ENCODE measurements at regions not wholly inside any gene's neighbourhood (a gene's known extent, or its start where the extent isn't known, plus 50 kb on each side); places are given as distances from the start of the nearest gene placed in this dataset.

DNA sequence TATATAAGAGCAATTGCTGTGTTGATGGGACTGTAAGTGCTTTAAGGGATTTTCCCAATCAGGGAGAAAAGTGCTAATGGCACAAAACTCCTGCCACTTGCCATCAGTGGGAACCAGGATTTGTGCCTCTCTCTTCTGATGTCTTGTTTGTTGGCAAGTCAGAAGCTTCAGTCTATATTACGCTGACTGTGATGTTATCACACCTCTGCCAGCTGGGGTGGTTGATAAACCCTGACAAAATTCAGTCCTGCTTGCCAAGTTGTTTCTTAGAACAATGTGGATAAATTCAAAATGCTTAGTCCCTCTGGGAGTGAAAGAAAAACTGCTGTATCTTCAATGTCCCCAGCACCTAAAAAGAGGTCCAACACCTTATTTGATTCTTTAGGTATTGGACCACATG lies 161.4 kb upstream of the FBXL7 start:
- CTCF ChIA-PET = no interaction called here
- Mint-ChIP-seq H3K36me3 (no peaks in the 10 kb centered on the region), H3K27ac (no peak overlapping the region), H3K9me3 (peaks cover 15% of the 10 kb centered on the region), H3K4me3 (no peak overlapping the region), H3K4me1 (no peaks in the 10 kb centered on the region), H3K27me3 (no peaks in the 10 kb centered on the region)
- no peak for DNase-seq

DNA sequence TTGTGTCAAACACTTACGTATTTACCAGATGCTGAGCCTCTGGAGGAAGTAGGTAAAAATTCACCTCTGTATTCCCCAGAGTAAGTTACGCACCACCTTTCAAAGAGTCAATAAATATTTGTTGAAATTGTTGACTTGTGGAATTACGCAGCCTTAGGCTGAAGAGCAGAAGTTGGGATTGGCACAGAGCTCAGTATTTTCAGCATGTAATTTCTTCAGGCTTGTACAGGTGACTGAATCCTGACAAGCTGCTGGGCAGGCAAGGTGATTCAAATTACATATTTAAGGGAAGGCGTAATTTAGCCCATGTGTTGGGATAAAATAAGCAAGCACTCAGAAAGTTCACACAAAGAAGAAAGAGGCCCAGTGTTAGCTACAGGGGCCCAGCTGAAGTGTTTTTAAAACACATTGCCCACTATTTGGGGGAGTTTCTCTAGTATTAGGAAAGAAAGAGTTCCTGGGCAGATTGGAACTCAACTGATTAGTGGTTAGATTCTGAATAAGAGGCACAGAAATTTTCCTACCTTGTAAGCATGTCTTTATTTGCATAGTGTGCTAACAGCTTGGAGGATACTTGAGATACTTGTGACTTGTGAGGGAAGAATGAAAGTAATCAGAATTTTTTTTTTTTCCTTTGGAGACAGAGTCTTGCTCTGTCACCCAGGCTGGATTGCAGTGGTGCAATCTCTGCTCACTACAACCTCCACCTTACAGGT lies 165.3 kb upstream of the FBXL7 start:
- H3K4me1 Mint-ChIP-seq = no peaks in the 10 kb centered on the region
- no peak for DNase-seq
- H3K4me3 Mint-ChIP-seq = no peak overlapping the region
- no peaks in the 10 kb centered on the region for H3K36me3 Mint-ChIP-seq
- H3K9me3 Mint-ChIP-seq = peaks cover 13% of the 10 kb centered on the region
- H3K27ac Mint-ChIP-seq = no peak overlapping the region
- H3K27me3 Mint-ChIP-seq = no peaks in the 10 kb centered on the region
- CTCF ChIA-PET = no interaction called here

DNA sequence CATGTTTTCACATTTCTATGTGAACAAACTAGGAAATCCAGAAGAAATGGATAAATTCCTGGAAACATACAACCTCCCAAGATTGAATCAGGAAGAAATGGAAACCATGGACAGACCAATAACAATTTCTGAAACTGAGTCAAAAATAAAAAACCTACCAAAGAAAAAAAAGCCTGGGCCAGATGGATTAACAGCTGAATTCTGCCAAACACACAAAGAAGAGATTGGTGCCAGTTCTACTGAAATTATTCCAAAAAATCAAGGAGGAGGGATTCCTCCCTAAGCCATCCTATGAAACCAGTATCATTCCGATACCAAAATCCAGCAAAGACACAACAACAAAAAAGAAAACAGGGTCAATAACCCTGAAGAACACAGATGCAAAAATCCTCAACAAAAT lies 166.9 kb upstream of the FBXL7 start:
- H3K9me3 Mint-ChIP-seq = peaks cover 13% of the 10 kb centered on the region
- CTCF ChIA-PET = no interaction called here
- H3K27ac Mint-ChIP-seq = no peak overlapping the region
- no peaks in the 10 kb centered on the region for H3K27me3 Mint-ChIP-seq
- no peaks in the 10 kb centered on the region for H3K36me3 Mint-ChIP-seq
- no peaks in the 10 kb centered on the region for H3K4me1 Mint-ChIP-seq
- H3K4me3 Mint-ChIP-seq = no peak overlapping the region
- DNase-seq = no peak

DNA sequence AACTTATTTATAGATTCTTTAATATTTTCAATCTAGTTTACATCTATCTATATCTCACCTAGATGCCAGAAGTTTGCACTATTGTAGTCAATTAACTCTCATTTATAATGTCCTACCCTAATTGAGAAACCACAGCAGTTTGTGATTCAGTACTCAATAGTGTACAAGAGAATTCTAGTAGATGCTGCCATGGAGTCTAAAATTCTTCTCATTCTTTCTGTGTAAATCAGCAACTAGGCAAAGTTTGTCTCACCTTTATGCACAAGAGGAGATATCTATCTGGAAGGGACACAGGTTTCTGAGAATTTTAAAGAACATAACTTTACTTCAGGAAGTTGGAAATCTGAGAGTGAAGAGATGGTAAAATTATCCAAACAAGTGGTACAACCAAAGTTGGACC lies 173.0 kb upstream of the FBXL7 start:
- Mint-ChIP-seq H3K36me3 (no peaks in the 10 kb centered on the region), H3K9me3 (no peaks in the 10 kb centered on the region), H3K4me1 (no peaks in the 10 kb centered on the region), H3K27ac (no peak overlapping the region), H3K4me3 (no peak overlapping the region), H3K27me3 (no peaks in the 10 kb centered on the region)
- CTCF ChIA-PET = no interaction called here
- no peak for DNase-seq

DNA sequence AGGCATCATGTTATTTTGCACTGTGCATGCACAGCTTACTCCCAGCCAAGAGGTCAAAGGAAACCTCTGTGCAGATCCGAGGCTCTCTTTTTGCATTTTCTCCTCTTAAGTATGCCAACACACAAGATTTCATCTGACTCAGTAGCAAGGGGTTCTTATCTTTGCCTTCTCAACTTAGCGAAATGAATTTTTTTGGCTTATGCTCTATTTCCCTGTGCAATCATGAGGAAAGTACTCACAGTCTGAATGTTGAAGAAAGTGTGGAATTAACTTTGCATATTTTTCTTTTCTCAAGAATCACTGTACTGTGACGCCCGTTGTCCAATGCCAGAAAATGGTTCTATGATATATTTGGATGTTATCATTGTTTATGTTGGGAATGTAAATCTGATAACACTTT lies 173.5 kb upstream of the FBXL7 start:
- no peak overlapping the region for H3K4me3 Mint-ChIP-seq
- DNase-seq = no peak
- H3K9me3 Mint-ChIP-seq = no peaks in the 10 kb centered on the region
- H3K4me1 Mint-ChIP-seq = no peaks in the 10 kb centered on the region
- H3K27ac Mint-ChIP-seq = no peak overlapping the region
- no peaks in the 10 kb centered on the region for H3K36me3 Mint-ChIP-seq
- CTCF ChIA-PET = no interaction called here
- no peaks in the 10 kb centered on the region for H3K27me3 Mint-ChIP-seq

DNA sequence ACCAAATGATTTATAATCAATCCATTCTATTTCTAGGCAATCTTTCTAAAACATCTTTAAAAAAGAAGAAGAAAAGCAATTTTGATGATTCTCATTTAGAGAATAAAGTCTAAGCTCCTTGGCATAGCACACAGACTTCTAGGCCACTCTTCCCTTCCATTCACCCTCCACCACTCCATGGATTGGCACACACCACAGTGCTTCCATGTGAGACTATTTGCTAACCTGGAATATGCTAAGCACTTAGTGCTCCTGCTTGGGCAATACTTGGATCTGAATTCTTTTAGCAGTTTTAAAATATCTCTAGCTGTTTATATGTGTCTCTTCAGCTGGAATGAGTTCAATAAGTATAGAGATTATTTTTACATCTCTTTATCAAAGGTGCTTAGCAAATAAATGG lies 177.6 kb upstream of the FBXL7 start:
- H3K9me3 Mint-ChIP-seq = no peaks in the 10 kb centered on the region
- CTCF ChIA-PET = no interaction called here
- H3K27ac Mint-ChIP-seq = no peak overlapping the region
- no peak overlapping the region for H3K4me3 Mint-ChIP-seq
- no peaks in the 10 kb centered on the region for H3K4me1 Mint-ChIP-seq
- H3K27me3 Mint-ChIP-seq = no peaks in the 10 kb centered on the region
- no peaks in the 10 kb centered on the region for H3K36me3 Mint-ChIP-seq
- DNase-seq = no peak

DNA sequence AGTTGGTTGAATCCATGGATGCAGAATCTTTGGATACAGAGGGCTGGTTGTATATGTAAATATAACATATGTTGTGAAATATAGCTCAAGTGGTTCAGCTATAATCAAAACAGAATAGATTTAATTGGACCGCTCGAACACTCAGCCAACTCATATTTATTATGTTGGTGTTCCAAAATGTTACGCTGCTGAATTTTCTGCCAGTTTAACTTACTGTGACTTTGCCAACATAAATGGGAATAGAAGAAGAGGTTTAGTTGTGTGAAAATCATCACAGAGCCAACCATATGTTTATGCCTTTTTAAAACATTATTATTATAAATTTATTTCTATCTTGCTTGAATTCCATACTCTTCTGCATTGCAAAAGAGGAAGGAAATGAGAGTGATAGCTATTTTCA lies 178.2 kb upstream of the FBXL7 start:
- no peaks in the 10 kb centered on the region for H3K9me3 Mint-ChIP-seq
- no peaks in the 10 kb centered on the region for H3K4me1 Mint-ChIP-seq
- CTCF ChIA-PET = no interaction called here
- no peak overlapping the region for H3K4me3 Mint-ChIP-seq
- no peaks in the 10 kb centered on the region for H3K36me3 Mint-ChIP-seq
- no peak overlapping the region for H3K27ac Mint-ChIP-seq
- DNase-seq = no peak
- H3K27me3 Mint-ChIP-seq = no peaks in the 10 kb centered on the region

DNA sequence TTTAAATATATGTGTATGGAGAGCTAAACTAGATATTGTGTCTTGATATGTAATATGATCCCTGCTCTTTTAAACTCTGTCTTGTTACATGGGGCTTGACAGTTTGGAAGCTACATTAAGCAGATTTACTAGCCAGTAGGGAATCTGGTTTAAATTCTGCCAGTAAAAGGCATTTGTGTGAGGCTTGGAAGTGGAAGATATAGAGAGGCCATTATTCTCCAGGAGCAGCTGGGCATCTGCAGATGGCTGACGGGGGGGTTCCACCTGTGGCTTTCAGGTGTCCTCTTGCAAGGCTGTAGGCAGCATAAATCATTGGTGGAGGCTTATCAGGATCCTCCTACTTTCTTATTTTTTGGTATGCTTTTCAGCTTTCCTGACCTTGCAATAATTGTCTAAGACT lies 179.1 kb upstream of the FBXL7 start:
- Mint-ChIP-seq H3K27ac (no peak overlapping the region), H3K9me3 (no peaks in the 10 kb centered on the region), H3K4me1 (no peaks in the 10 kb centered on the region), H3K36me3 (no peaks in the 10 kb centered on the region), H3K27me3 (no peaks in the 10 kb centered on the region), H3K4me3 (no peak overlapping the region)
- CTCF ChIA-PET = no interaction called here
- DNase-seq = no peak

DNA sequence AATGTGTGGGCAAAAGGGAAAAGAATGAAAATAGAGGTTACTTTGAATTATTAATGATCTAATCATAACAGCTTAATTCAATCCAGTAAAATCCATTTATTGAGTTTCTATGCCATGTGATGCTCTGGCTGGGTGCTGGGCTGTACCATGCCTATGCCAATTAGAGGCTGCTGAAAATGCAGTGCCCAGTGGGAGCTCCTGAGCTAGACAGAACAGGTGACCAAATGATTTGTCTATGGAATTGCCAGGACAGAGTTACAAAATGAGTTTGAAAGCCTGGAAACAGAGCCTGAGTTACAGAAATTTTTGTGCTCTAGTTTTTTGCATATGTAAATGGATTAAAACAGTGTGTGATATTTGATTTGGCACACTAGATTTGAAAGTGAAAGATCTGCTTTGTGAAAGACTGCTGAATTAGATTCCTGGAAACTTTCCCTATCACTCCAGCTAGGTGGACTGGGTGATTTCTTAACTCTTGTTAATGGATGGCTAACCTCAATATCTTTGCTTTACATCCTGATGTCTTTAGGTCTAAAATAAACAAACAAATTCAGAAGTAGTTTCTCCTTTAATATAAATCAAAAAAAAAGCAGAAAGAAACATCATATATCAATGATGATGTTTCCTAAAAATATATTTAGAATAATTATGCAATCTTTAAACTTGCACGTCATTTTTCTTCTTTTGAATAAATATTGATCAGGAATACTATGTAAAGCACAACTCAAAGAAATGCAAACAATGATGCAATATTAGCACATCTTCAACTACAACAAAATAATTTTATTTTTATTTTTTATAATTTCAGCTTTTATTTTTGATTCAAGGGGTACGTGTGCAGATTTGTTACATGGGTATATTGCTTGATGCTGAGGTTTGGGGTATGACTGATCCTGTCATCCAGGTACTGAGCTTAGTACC lies 194.8 kb upstream of the FBXL7 start:
- no peak overlapping the region for H3K4me3 Mint-ChIP-seq
- H3K9me3 Mint-ChIP-seq = peaks cover 8% of the 10 kb centered on the region
- no peaks in the 10 kb centered on the region for H3K36me3 Mint-ChIP-seq
- CTCF ChIA-PET = no interaction called here
- H3K4me1 Mint-ChIP-seq = no peaks in the 10 kb centered on the region
- H3K27me3 Mint-ChIP-seq = no peaks in the 10 kb centered on the region
- no peak for DNase-seq
- H3K27ac Mint-ChIP-seq = no peak overlapping the region

DNA sequence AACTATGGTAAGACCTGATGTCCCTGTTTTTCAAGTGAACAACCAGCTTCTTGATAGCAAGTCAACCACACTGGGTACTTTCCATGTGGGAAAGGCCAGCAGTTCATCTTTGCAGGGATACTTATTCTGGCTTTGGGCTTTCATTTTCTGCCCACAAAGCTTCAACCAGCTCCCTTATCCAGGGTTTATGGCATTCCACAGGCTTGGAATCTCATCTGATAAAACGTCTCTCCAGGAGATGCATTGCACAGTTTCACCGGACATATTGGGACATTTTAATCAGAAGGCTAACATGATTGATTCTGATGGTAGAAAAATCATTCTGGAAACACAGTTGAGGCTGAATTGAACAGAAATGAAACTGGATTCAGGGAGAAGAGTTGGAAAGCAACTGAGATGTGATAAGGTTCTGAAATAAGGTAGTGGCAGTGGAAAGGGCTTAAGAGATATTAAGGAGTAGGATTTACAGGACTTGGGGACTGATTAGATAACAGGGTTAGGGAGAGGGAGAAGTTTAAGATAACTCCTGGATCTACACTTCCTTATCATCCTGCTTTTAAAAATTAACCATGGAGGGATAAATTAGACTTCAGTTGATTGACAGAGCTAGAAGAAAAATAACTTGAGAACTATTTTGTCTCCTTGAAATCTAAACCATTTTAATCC lies 195.8 kb upstream of the FBXL7 start:
- no peak overlapping the region for H3K4me3 Mint-ChIP-seq
- H3K27me3 Mint-ChIP-seq = no peaks in the 10 kb centered on the region
- CTCF ChIA-PET = no interaction called here
- H3K27ac Mint-ChIP-seq = no peak overlapping the region
- DNase-seq = no peak
- peaks cover 13% of the 10 kb centered on the region for H3K9me3 Mint-ChIP-seq
- no peaks in the 10 kb centered on the region for H3K36me3 Mint-ChIP-seq
- no peaks in the 10 kb centered on the region for H3K4me1 Mint-ChIP-seq

DNA sequence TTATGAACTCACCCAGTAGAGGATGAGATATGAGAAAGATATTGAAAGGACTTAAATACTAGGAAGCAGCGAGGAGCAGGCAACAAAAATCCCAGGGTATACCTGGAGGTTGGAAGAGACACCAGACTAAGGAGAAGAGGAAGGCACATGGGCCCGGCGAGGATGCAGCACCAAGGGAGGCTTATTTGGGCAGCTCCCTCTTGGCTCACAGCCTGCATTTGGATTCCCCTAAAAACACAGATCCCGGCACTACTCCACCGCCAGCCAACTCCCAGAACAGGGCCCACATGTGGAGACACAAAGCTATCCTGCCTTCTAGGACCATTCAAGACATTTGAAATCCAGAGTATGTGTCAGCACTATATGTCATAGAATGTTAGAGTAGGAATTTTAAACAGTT lies 199.8 kb upstream of the FBXL7 start:
- CTCF ChIA-PET = no interaction called here
- peaks cover 11% of the 10 kb centered on the region for H3K9me3 Mint-ChIP-seq
- H3K27me3 Mint-ChIP-seq = no peaks in the 10 kb centered on the region
- no peak overlapping the region for H3K4me3 Mint-ChIP-seq
- H3K27ac Mint-ChIP-seq = no peak overlapping the region
- no peaks in the 10 kb centered on the region for H3K4me1 Mint-ChIP-seq
- H3K36me3 Mint-ChIP-seq = no peaks in the 10 kb centered on the region
- DNase-seq = no peak

DNA sequence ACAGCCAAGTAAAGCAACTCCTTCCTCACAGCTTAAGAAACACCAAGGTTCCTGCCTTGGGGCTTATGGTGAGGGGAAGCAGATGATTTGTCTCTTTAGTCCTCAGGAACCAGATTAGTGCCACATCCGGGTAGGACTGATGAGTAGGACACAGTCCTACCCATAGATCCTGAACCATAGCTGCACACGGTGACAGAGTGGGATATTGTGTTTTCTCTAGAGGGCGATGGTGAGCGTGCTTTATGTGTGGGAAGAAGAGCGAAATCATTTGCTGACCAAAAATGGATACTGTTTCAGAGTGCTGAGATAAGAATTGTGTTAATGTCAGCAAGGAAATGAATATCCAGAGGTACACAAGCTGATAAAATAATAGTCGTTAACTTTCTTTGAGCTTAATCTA lies 209.0 kb upstream of the FBXL7 start:
- H3K4me1 Mint-ChIP-seq = no peaks in the 10 kb centered on the region
- CTCF ChIA-PET = no interaction called here
- no peak for DNase-seq
- no peaks in the 10 kb centered on the region for H3K27me3 Mint-ChIP-seq
- peaks cover 19% of the 10 kb centered on the region for H3K9me3 Mint-ChIP-seq
- no peak overlapping the region for H3K27ac Mint-ChIP-seq
- no peaks in the 10 kb centered on the region for H3K36me3 Mint-ChIP-seq
- no peak overlapping the region for H3K4me3 Mint-ChIP-seq

DNA sequence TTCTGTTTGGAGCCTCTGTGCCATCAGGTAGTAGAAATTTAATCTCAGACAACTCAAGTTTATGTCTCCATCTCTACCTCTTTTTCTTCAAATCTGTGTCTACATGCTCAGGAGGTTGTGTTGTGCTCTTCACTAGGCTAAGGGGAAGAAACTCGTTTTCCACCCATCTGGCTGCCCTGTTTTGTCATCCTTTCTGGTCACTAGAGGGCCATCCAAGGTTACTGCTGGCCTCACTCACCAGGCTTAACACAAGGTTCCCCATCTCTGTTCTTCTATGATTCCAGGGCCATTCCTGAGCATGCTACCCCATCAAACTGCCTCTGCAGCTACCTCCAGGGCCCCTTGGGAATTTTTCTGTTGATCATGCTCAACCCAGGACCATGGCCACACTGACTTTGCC lies 213.3 kb upstream of the FBXL7 start:
- no peak for DNase-seq
- Mint-ChIP-seq H3K9me3 (peaks cover 17% of the 10 kb centered on the region), H3K36me3 (no peaks in the 10 kb centered on the region), H3K27me3 (no peaks in the 10 kb centered on the region), H3K27ac (no peak overlapping the region), H3K4me3 (no peak overlapping the region), H3K4me1 (no peaks in the 10 kb centered on the region)
- CTCF ChIA-PET = no interaction called here

DNA sequence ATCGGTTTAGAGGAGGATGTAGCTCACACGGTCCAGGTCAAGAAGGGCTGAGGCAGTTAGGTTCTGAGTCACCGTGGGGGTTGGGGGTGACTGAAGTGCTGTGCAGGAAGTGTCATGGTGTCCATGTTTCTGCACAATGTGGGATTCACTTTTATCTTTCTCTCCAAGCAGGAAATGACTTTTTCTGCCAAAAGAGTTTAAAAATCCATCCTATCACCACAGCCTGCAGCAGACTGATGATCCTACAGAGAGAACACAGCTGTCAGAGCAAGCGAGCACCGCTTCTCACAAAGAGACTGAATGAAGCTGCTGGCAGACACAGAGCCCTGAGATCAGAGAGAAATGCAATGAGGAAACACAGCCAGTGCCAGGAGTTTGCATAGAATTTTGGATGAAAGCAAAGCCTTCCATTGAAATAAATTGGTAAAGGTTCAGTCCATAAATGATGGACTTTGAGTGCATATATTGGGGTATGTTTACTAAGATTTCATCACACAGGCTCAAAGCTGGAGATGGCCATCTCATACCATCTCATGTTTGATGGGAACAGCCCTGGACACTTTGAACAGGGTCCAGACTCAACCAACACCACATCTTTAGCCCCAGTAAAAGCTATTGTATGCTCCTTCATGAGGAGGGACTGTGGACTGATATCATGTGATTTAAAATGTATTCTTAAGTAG lies 213.9 kb upstream of the FBXL7 start:
- CTCF ChIA-PET = no interaction called here
- H3K4me1 Mint-ChIP-seq = no peaks in the 10 kb centered on the region
- H3K36me3 Mint-ChIP-seq = no peaks in the 10 kb centered on the region
- H3K27ac Mint-ChIP-seq = no peak overlapping the region
- H3K9me3 Mint-ChIP-seq = peaks cover 15% of the 10 kb centered on the region
- DNase-seq = no peak
- H3K4me3 Mint-ChIP-seq = no peak overlapping the region
- H3K27me3 Mint-ChIP-seq = no peaks in the 10 kb centered on the region
